ENCODE measurements at regions not wholly inside any gene's neighbourhood (a gene's known extent, or its start where the extent isn't known, plus 50 kb on each side); places are given as distances from the start of the nearest gene placed in this dataset.

DNA sequence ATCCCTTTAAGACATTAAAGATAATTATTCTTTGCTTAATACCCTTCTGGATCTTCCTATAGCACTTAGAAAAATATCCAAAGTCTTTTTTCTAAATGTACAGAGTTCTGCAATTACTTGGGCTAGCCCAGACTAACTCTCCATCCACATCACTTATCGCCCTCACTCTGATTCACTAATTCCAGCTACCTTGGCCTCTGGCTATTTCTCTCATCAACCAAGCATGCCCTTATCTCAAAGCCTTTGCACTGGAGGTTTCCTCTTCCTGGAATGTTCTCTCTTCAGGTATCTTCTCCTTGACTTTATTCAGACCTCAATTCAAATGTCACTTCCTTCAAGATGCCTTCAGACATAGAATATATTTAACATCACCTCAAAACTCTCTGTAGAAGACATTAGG lies 345.1 kb upstream of the SMIM31 start:
- no peak overlapping the region for H3K27ac Mint-ChIP-seq
- H3K4me3 Mint-ChIP-seq = no peak overlapping the region

More for the DNA sequence above, 345.1 kb upstream of the SMIM31 start:
- Histone ChIP-seq H2AFZ (ENCODE audit: low read length) (no peak overlapping the region), H3K9me3 (ENCODE audit: control insufficient read depth, low read depth, low read length) (no peaks in the 10 kb centered on the region), H2BK120ac (ENCODE audit: low read depth, low read length, poor library complexity, severe bottlenecking) (no peak overlapping the region), H3K4me2 (ENCODE audit: insufficient read depth, insufficient read length, low read length) (no peak overlapping the region), H3K23ac (ENCODE audit: insufficient read length, low read depth, low read length) (no peak overlapping the region), H4K5ac (ENCODE audit: insufficient read length, low read depth, low read length) (no peak overlapping the region), H2AK5ac (ENCODE audit: insufficient read length, low read length) (no peak overlapping the region), H3K4ac (ENCODE audit: low read depth, low read length) (no peak overlapping the region), H3K9ac (ENCODE audit: extremely low read depth, insufficient read length, low read length) (no peak overlapping the region), H3K4me1 (ENCODE audit: insufficient read depth, low read length) (no peaks in the 10 kb centered on the region), H3K23me2 (ENCODE audit: insufficient read length, low read depth, low read length, poor library complexity, severe bottlenecking) (no peaks in the 10 kb centered on the region), H4K91ac (ENCODE audit: insufficient read length, low read depth, low read length) (no peak overlapping the region), H4K20me1 (ENCODE audit: control insufficient read depth, insufficient read depth, insufficient read length) (no peaks in the 10 kb centered on the region), H2BK15ac (ENCODE audit: low read depth, low read length) (no peak overlapping the region), H3K27me3 (ENCODE audit: insufficient read depth, low read length) (no peaks in the 10 kb centered on the region), H3K79me2 (ENCODE audit: insufficient read depth, low read length) (no peaks in the 10 kb centered on the region), H2BK20ac (ENCODE audit: low read depth, low read length, poor library complexity, severe bottlenecking) (no peak overlapping the region), H3K27ac (ENCODE audit: insufficient read length, low read depth, low read length) (no peak overlapping the region), H3K79me1 (ENCODE audit: insufficient read depth, low read depth, low read length, poor library complexity, severe bottlenecking) (no peaks in the 10 kb centered on the region), H3K18ac (ENCODE audit: insufficient read length, low read depth, low read length) (no peak overlapping the region), H3K14ac (ENCODE audit: insufficient read depth, low read length) (no peak overlapping the region), H2BK12ac (ENCODE audit: insufficient read length, low read depth, low read length) (no peak overlapping the region), H2BK5ac (ENCODE audit: insufficient read length, low read length) (no peak overlapping the region), H4K8ac (replicated peaks; ENCODE audit: insufficient read length, low read depth, low read length) (no peak overlapping the region), H3T11ph (ENCODE audit: low read length) (no peak overlapping the region), H3K56ac (ENCODE audit: insufficient read length, low read depth, low read length) (no peak overlapping the region)
- TF ChIP-seq CTCF (conservative IDR thresholded peaks at IDR 0.05) = no peak
- Mint-ChIP-seq H3K4me1 (no peaks in the 10 kb centered on the region), H3K9me3 (no peaks in the 10 kb centered on the region), H3K27me3 (ENCODE audit: low read depth) (no peaks in the 10 kb centered on the region), H3K36me3 (ENCODE audit: insufficient read depth in 1 of 3, low read depth in 3 of 3) (no peaks in the 10 kb centered on the region; a peak in 1 of 7 replicates)
- no peak for DNase-seq
- WGBS (ENCODE audit: extremely low coverage, insufficient read length, low lambda C conversion rate) = no CpG with 5 or more reads among the region's 1 CpG
